MM.1S (cell line): ENCODE measurements at regions not wholly inside any gene's neighbourhood (a gene's known extent, or its start where the extent isn't known, plus 50 kb on each side); places are given as distances from the start of the nearest gene placed in this dataset.

Experiments used
- DNase-seq: peaks from one replicate; pipeline ENCODE4 v3.0.0-alpha.2; 2015
- H2AFZ ChIP-seq: fragments of 300-600 bp; sonication (generic); 2 replicates; pipeline ENCODE4 v1.6.0; 2016; ENCODE audit warnings: antibody characterized with exemption, low read length
- H3F3A ChIP-seq: fragments of 300-600 bp; sonication (generic); 2 replicates; pipeline ENCODE4 v1.6.1; 2016; ENCODE audit warnings: mild to moderate bottlenecking, antibody characterized with exemption, low read length, moderate library complexity, mixed read lengths; ENCODE audit not compliant: insufficient read depth
- H3K27ac ChIP-seq: fragments of 300-600 bp; sonication (generic); 2 replicates; pipeline ENCODE4 v1.5.1; 2016; ENCODE audit warnings: mild to moderate bottlenecking, low read length
- H3K27me3 ChIP-seq: fragments of 300-600 bp; sonication (generic); replicated peaks from 2 replicates; pipeline ENCODE4 v1.6.0; 2016; ENCODE audit warnings: low read length; ENCODE audit not compliant: insufficient read depth
- H3K36me3 ChIP-seq: fragments of 300-600 bp; sonication (generic); replicated peaks from 2 replicates; pipeline ENCODE4 v1.6.1; 2016; ENCODE audit warnings: mild to moderate bottlenecking, low read length, mixed read lengths; ENCODE audit not compliant: insufficient read depth
- H3K4me1 ChIP-seq: fragments of 300-600 bp; sonication (generic); 2 replicates; pipeline ENCODE4 v1.6.1; 2016; ENCODE audit warnings: low read length, mixed read lengths
- H3K4me2 ChIP-seq: fragments of 300-600 bp; sonication (generic); 2 replicates; pipeline ENCODE4 v1.6.0; 2016; ENCODE audit warnings: low read depth, low read length
- H3K4me3 ChIP-seq: fragments of 300-600 bp; sonication (generic); 2 replicates; pipeline ENCODE4 v1.5.1; 2016; ENCODE audit warnings: low read length, mixed read lengths
- H3K79me2 ChIP-seq: fragments of 300-600 bp; sonication (generic); 2 replicates; pipeline ENCODE4 v1.6.1; 2016; ENCODE audit warnings: mixed run types, low read length, mixed read lengths
- H3K9ac ChIP-seq: fragments of 300-600 bp; sonication (generic); 2 replicates; pipeline ENCODE4 v1.6.1; 2016; ENCODE audit warnings: low read length, mixed read lengths
- H3K9me2 ChIP-seq: fragments of 300-600 bp; sonication (generic); replicated peaks from 2 replicates; pipeline ENCODE4 v1.6.1; 2016; ENCODE audit warnings: mild to moderate bottlenecking, low read length, mixed read lengths; ENCODE audit not compliant: insufficient read depth
- H3K9me3 ChIP-seq: fragments of 300-600 bp; sonication (generic); replicated peaks from 2 replicates; pipeline ENCODE4 v1.6.1; 2016; ENCODE audit warnings: mild to moderate bottlenecking, low read length, mixed read lengths; ENCODE audit not compliant: insufficient read depth
- H4K20me1 ChIP-seq: fragments of 300-600 bp; sonication (generic); 2 replicates; pipeline ENCODE4 v1.6.1; 2016; ENCODE audit warnings: mild to moderate bottlenecking, low read length, moderate library complexity, mixed read lengths; ENCODE audit not compliant: insufficient read depth
- EZH2 ChIP-seq: fragments of 300-600 bp; sonication (generic); optimal IDR thresholded peaks from 2 replicates; pipeline ENCODE3; 2017; ENCODE audit warnings: low read depth, mild to moderate bottlenecking, antibody characterized with exemption, low read length, mixed read lengths
- EZH2phosphoT487 ChIP-seq: fragments of 300-600 bp; sonication (generic); IDR thresholded peaks from 2 replicates; pipeline ENCODE4 v1.6.1; 2018; ENCODE audit warnings: antibody characterized with exemption, low read length
- TF ChIP-seq, protein P1 (sequence below): fragments of 300-600 bp; sonication (generic); IDR thresholded peaks from 2 replicates; pipeline ENCODE4 v1.5.1; 2016; ENCODE audit warnings: antibody characterized with exemption, low read length, mixed read lengths

DNA sequence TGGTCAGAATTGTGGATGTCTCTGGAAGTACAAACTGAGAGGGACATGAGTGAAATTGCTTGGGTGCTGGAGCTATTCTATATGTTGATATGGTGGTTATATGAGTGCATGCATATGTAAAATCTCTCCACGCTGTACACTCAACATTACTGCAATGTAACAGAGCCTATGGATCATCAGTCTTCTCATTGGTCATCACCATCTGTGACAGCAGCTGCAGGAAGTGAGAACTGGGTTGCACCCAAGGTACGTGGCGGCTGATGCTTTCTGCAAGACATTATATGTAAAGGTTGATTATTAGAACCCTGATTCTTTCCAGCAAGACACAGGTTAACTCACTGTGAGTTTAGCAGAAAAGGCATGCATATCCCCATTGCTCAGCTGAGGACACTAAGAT is 387.1 kb downstream of the OMA1 start:
- H3K79me2 ChIP-seq, result no peaks in the 10 kb centered on the region
- H3K27me3 ChIP-seq, result no peaks in the 10 kb centered on the region
- DNase-seq, result no peak
- H3F3A ChIP-seq, result no peaks in the 10 kb centered on the region
- no peak overlapping the region for H3K27ac ChIP-seq
- no peak overlapping the region for H2AFZ ChIP-seq
- H4K20me1 ChIP-seq, result no peaks in the 10 kb centered on the region
- H3K4me3 ChIP-seq, result no peak overlapping the region
- no peaks in the 10 kb centered on the region for H3K4me1 ChIP-seq
- no peak overlapping the region for H3K4me2 ChIP-seq
- H3K36me3 ChIP-seq, result no peaks in the 10 kb centered on the region
- TF ChIP-seq EZH2 (no peak), EZH2phosphoT487 (no peak)
- TF ChIP-seq, protein P1, sequence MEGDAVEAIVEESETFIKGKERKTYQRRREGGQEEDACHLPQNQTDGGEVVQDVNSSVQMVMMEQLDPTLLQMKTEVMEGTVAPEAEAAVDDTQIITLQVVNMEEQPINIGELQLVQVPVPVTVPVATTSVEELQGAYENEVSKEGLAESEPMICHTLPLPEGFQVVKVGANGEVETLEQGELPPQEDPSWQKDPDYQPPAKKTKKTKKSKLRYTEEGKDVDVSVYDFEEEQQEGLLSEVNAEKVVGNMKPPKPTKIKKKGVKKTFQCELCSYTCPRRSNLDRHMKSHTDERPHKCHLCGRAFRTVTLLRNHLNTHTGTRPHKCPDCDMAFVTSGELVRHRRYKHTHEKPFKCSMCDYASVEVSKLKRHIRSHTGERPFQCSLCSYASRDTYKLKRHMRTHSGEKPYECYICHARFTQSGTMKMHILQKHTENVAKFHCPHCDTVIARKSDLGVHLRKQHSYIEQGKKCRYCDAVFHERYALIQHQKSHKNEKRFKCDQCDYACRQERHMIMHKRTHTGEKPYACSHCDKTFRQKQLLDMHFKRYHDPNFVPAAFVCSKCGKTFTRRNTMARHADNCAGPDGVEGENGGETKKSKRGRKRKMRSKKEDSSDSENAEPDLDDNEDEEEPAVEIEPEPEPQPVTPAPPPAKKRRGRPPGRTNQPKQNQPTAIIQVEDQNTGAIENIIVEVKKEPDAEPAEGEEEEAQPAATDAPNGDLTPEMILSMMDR, result no peak
- H3K9me3 ChIP-seq, result no peaks in the 10 kb centered on the region
- no peaks in the 10 kb centered on the region for H3K9me2 ChIP-seq
- no peak overlapping the region for H3K9ac ChIP-seq

DNA sequence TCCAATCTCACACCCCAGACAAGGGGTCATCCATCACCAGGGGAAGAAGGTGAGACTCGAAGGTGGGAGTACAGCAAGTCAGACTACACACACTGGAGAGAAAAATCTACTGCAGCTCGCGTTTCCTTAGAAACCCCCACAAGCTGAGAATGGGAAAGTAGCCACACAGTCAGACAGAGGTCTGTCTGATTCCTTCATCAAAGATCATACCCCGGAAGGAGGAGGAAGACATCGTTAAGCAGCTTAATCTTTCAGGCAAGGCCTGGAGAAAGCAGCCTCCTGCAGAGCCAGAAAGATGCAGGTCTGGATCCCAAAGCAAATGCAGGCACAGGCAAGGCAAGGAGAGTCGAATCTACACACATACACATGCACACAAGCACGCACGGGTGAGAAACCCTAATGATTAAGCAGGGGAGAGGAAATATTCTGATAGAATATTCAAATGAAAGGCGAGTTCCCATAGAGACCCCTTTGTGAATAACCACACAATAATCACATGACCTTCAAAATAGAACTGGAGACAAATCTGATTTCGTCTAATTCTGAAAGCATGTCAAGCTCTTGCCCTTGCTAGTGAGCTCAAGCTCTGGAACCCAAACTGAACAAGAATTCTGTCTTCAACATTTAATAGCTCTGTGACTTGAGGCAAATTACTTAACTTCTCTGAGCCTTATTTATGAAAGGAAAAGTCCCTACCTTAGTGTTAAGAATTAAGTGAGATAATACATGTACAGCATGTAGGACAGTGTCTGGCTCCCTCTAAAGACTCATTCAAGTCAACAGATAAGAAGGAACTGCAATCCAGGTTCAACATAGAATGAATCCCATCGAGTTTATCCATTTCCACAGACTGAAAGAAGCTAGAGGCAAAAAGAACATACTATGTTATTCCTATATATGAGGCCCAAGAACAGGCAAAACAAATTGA is 387.8 kb downstream of the OMA1 start:
- no peaks in the 10 kb centered on the region for H3F3A ChIP-seq
- H3K27ac ChIP-seq, result no peak overlapping the region
- no peaks in the 10 kb centered on the region for H3K9me2 ChIP-seq
- no peaks in the 10 kb centered on the region for H3K9me3 ChIP-seq
- DNase-seq, result no peak
- no peaks in the 10 kb centered on the region for H4K20me1 ChIP-seq
- H3K79me2 ChIP-seq, result no peaks in the 10 kb centered on the region
- no peak overlapping the region for H3K4me3 ChIP-seq
- H3K9ac ChIP-seq, result no peak overlapping the region
- no peaks in the 10 kb centered on the region for H3K36me3 ChIP-seq
- H3K4me2 ChIP-seq, result no peak overlapping the region
- H3K4me1 ChIP-seq, result no peaks in the 10 kb centered on the region
- no peaks in the 10 kb centered on the region for H3K27me3 ChIP-seq
- TF ChIP-seq, protein P1, result no peak
- no peak for TF ChIP-seq EZH2
- no peak for TF ChIP-seq EZH2phosphoT487
- H2AFZ ChIP-seq, result no peak overlapping the region

DNA sequence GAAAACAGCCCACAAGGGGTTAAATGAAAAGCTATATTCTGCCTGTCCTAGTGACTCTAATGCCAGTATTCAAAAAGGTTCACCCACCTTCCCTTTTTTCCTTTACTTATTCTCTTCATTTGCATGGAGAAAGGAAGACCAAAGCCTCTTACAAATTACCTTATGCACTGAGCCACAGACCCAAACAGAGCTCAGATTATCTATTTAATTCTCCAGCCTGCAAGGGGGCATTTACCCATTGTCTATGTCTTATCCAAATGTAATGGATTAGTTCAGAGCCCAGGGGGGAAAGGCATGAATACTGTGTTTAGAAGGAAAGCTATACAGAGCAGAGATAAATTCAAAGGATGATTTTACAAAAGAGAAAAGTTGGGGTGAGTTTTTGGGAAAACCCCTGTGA is 388.5 kb downstream of the OMA1 start:
- DNase-seq, result no peak
- no peak overlapping the region for H2AFZ ChIP-seq
- no peak overlapping the region for H3K4me2 ChIP-seq

More for the DNA sequence above, 388.5 kb downstream of the OMA1 start:
- Histone ChIP-seq H3K9me2 (no peaks in the 10 kb centered on the region), H3K27ac (no peak overlapping the region), H4K20me1 (no peaks in the 10 kb centered on the region), H3K9me3 (no peaks in the 10 kb centered on the region), H3K36me3 (no peaks in the 10 kb centered on the region), H3K79me2 (no peaks in the 10 kb centered on the region), H3K4me3 (no peak overlapping the region), H3F3A (no peaks in the 10 kb centered on the region), H3K27me3 (no peaks in the 10 kb centered on the region), H3K4me1 (no peaks in the 10 kb centered on the region), H3K9ac (no peak overlapping the region)
- TF ChIP-seq EZH2phosphoT487 (no peak), EZH2 (no peak)
- TF ChIP-seq, protein P1, result no peak
